PC-9 (cell line): ENCODE measurements at regions not wholly inside any gene's neighbourhood (a gene's known extent, or its start where the extent isn't known, plus 50 kb on each side); places are given as distances from the start of the nearest gene placed in this dataset.

Experiments used
- BruUV-seq: library from RNA; stranded (reverse); fragments of 400-500 nt; replicated peaks from 2 replicates; lab custom pipeline; 2021; lab: Mats Ljungman, UMichigan
- CTCF ChIA-PET: fragments of 300-600 bp; sonication (Branson Sonifier 250); formaldehyde crosslinking; loops from one replicate; lab custom pipeline; 2022; ENCODE audit warnings: antibody characterized with exemption; lab: Charles Lee
- POLR2A ChIA-PET: fragments of 300-600 bp; sonication (Branson Sonifier 250); formaldehyde crosslinking; loops from one replicate; lab custom pipeline; 2022; ENCODE audit warnings: antibody characterized with exemption; ENCODE audit not compliant: unreplicated experiment; lab: Charles Lee
- DNase-seq, 2 experiments: peaks; one replicate each; pipeline versions ENCODE4 v3.0.0 to v3.0.0-alpha.2; 2015 to 2022; ENCODE audit warnings: mixed read lengths in 1 of 2
- H2AFZ ChIP-seq: fragments of 200-600 bp; sonication (generic); 2 replicates; pipeline ENCODE4 v1.8.1; 2017; ENCODE audit warnings: antibody characterized with exemption
- H3F3A ChIP-seq: fragments of 200-600 bp; sonication (generic); 2 replicates; pipeline ENCODE4 v1.8.1; 2017; ENCODE audit warnings: antibody characterized with exemption, mild to moderate bottlenecking, low read depth; ENCODE audit not compliant: insufficient read depth
- H3K27ac ChIP-seq: fragments of 200-600 bp; sonication (generic); 2 replicates; pipeline ENCODE4 v1.6.1; 2016; ENCODE audit warnings: mixed run types
- H3K27me3 ChIP-seq: fragments of 200-600 bp; sonication (generic); 2 replicates; pipeline ENCODE4 v1.6.1; 2016; ENCODE audit warnings: low read depth, mixed run types; ENCODE audit not compliant: insufficient read depth
- H3K36me3 ChIP-seq: fragments of 200-600 bp; sonication (generic); 2 replicates; pipeline ENCODE4 v1.6.1; 2016; ENCODE audit warnings: low read depth, mixed run types
- H3K4me1 ChIP-seq: fragments of 200-600 bp; sonication (generic); replicated peaks from 2 replicates; pipeline ENCODE4 v1.6.1; 2016; ENCODE audit warnings: mixed run types; ENCODE audit not compliant: insufficient read depth
- H3K4me2 ChIP-seq: fragments of 200-600 bp; sonication (generic); 2 replicates; pipeline ENCODE4 v1.6.1; 2017; ENCODE audit warnings: mixed run types
- H3K4me3 ChIP-seq: fragments of 200-600 bp; sonication (generic); 2 replicates; pipeline ENCODE4 v1.6.1; 2016; ENCODE audit warnings: mixed run types
- H3K79me2 ChIP-seq: fragments of 200-600 bp; sonication (generic); 2 replicates; pipeline ENCODE4 v1.6.1; 2017; ENCODE audit warnings: low read depth, mixed run types
- H3K9me2 ChIP-seq: fragments of 200-600 bp; sonication (generic); 2 replicates; pipeline ENCODE4 v1.8.1; 2017; ENCODE audit warnings: mild to moderate bottlenecking; ENCODE audit not compliant: insufficient read depth
- H3K9me3 ChIP-seq: fragments of 200-600 bp; sonication (generic); 2 replicates; pipeline ENCODE4 v1.8.1; 2016; ENCODE audit warnings: low read depth; ENCODE audit not compliant: insufficient read depth
- H4K20me1 ChIP-seq: fragments of 200-600 bp; sonication (generic); 2 replicates; pipeline ENCODE4 v1.8.1; 2017; ENCODE audit not compliant: insufficient read depth
- EZH2 ChIP-seq: fragments of 200-600 bp; sonication (generic); IDR thresholded peaks from 2 replicates; pipeline ENCODE4 v1.8.0; 2017; ENCODE audit warnings: antibody characterized with exemption, low read depth
- intact Hi-C: fragments of 100-400 bp; cut with micrococcal nuclease; formaldehyde crosslinking; loops from one replicate; pipeline ENCODE4 v1.10.0; 2022; ENCODE audit not compliant: unreplicated experiment
- TF ChIP-seq, protein P1 (sequence below): fragments of 200-600 bp; sonication (generic); conservative IDR thresholded peaks from 2 replicates; pipeline ENCODE4 v1.6.1; 2017; ENCODE audit warnings: mixed run types, antibody characterized with exemption, mild to moderate bottlenecking, moderate library complexity

DNA sequence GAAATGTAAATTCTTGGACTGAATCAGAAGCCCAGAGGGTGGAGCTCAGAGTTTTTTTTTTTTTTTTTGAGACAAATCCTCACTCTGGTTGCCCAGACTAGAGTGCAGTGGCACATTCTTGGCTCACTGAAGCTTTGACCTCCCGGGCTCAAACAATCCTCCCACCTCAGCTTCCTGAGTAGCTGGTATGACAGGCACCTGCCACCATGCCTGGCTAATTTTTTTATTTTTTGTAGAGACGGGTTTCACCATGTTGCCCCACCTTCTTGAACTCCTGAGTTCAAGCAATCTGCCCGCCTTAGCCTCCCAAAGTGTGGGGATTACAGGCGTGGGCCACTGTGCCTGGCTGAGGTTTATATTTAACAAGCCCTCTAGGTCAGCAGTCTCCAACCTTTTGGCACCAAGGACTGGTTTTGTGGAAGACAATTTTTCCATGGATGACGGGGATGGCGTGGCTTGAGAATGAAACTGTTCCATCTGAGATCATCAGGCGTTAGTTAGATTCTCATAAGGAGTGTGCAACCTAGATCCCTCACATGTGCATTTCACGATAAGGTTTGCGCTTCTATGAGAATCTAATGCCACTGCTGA is 76.7 kb downstream of the FHIP1A start:
- intact Hi-C loops, result loop anchor here (1.0 to 2.0 kb wide), 6 partner anchors 16 to 119 kb away; no protein-coding TSS in a partner anchor
- H3F3A ChIP-seq, result peaks cover 5% of the 10 kb centered on the region; the same call in 1 of the 2 replicates
- no peaks in the 10 kb centered on the region for H3K27me3 ChIP-seq
- no peaks in the 10 kb centered on the region for H3K9me2 ChIP-seq
- 0 out of 2 replicates have a peak overlapping the region, but pooled peaks have one; percentile 28 for H3K4me2 ChIP-seq
- H3K9me3 ChIP-seq, result no peaks in the 10 kb centered on the region
- TSS peak; percentile 17 for BruUV-seq
- H3K27ac ChIP-seq, result no peak overlapping the region; the same call in 1 of the 2 replicates
- no peaks in the 10 kb centered on the region for H4K20me1 ChIP-seq
- CTCF ChIA-PET, result interaction anchor here (0.6 to 0.9 kb wide), 4 partner anchors 28 to 369 kb away, joined by 3 to 9 read pairs (median 4); no protein-coding TSS in a partner anchor
- peaks cover 37% of the 10 kb centered on the region for H3K4me1 ChIP-seq
- no peak overlapping the region for H2AFZ ChIP-seq
- peak in 1 of 2 experiments; percentile 78 for DNase-seq
- H3K36me3 ChIP-seq, result no peaks in the 10 kb centered on the region
- peaks cover 5% of the 10 kb centered on the region; the same call in 1 of the 2 replicates for H3K79me2 ChIP-seq
- H3K4me3 ChIP-seq, result no peak overlapping the region
- no peak for TF ChIP-seq EZH2
- TF ChIP-seq, protein P1, sequence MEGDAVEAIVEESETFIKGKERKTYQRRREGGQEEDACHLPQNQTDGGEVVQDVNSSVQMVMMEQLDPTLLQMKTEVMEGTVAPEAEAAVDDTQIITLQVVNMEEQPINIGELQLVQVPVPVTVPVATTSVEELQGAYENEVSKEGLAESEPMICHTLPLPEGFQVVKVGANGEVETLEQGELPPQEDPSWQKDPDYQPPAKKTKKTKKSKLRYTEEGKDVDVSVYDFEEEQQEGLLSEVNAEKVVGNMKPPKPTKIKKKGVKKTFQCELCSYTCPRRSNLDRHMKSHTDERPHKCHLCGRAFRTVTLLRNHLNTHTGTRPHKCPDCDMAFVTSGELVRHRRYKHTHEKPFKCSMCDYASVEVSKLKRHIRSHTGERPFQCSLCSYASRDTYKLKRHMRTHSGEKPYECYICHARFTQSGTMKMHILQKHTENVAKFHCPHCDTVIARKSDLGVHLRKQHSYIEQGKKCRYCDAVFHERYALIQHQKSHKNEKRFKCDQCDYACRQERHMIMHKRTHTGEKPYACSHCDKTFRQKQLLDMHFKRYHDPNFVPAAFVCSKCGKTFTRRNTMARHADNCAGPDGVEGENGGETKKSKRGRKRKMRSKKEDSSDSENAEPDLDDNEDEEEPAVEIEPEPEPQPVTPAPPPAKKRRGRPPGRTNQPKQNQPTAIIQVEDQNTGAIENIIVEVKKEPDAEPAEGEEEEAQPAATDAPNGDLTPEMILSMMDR, result no peak
- POLR2A ChIA-PET, result interaction anchor here (0.5 to 0.8 kb wide), 11 partner anchors 12 to 353 kb away, joined by 3 to 26 read pairs (median 4); partner anchors contain the start of gene FHIP1A

DNA sequence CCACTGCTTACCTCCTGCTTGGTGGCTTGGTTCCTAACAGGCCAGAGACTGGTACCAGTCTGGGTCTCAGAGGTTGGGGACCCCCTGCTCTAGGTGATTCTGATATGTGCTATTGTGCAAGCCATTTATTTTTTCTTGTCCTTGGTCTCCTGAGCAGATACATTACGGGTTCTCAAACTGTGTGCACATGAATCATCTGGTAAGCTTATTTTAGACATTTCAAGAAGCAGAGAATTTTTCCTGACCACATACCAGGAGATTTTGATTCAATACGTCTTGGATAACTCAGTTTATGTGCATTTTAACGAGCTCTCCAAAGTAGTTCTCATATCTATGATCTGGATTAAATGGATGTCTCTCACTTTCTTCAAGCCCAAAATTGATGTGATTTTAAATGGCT is 77.2 kb downstream of the FHIP1A start:
- Histone ChIP-seq H3K4me3 (no peak overlapping the region), H3K79me2 (peaks cover 5% of the 10 kb centered on the region; the same call in 1 of the 2 replicates), H3K9me3 (no peaks in the 10 kb centered on the region), H2AFZ (no peak overlapping the region), H3K27ac (no peak overlapping the region), H3K4me2 (no peak overlapping the region), H4K20me1 (no peaks in the 10 kb centered on the region), H3K27me3 (no peaks in the 10 kb centered on the region), H3K4me1 (peaks cover 37% of the 10 kb centered on the region), H3K36me3 (no peaks in the 10 kb centered on the region), H3K9me2 (no peaks in the 10 kb centered on the region), H3F3A (peaks cover 5% of the 10 kb centered on the region; the same call in 1 of the 2 replicates)
- ChIA-PET CTCF (interaction anchor here (0.9 kb wide), 1 partner anchor 29 kb away, joined by 9 read pairs; no protein-coding TSS in a partner anchor), POLR2A (interaction anchor here (0.5 to 0.8 kb wide), 3 partner anchors 12 to 1049 kb away, joined by 4 to 26 read pairs (median 5); partner anchors contain the start of gene FHIP1A)
- TF ChIP-seq, protein P1, result no peak
- TF ChIP-seq EZH2, result no peak
- intact Hi-C loops, result no loop called here
- BruUV-seq, result no TSS peak
- no peak for DNase-seq

DNA sequence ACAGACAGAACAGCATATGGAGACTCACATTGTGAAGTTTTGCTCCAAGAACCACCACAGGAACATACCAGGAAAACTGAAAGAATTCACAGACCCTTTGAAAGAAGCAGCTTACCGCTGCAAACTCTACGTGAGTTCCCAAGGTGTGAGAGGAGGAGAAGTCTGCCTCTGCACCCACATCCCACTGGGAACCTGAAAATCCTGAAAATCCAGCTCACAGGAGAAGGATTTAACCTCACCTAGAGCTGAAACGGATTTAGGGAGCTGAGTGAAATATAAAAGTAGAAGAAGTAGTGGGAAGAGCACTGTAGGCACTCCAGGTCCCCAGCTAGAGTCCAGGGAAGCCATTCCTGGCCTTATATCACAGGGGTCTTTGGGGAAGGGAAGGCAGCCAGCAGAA is 80.0 kb downstream of the FHIP1A start:
- H3K4me3 ChIP-seq, result peak overlapping the region; percentile 37; the same call in 1 of the 2 replicates
- peaks cover 5% of the 10 kb centered on the region; the same call in 1 of the 2 replicates for H3F3A ChIP-seq
- intact Hi-C loops, result no loop called here
- peak overlapping the region; percentile 58 for H3K4me2 ChIP-seq
- peaks cover 36% of the 10 kb centered on the region for H3K4me1 ChIP-seq
- H3K9me3 ChIP-seq, result no peaks in the 10 kb centered on the region
- peak; percentile 12 to 58 for DNase-seq
- H3K36me3 ChIP-seq, result no peaks in the 10 kb centered on the region
- H3K27me3 ChIP-seq, result no peaks in the 10 kb centered on the region
- BruUV-seq, result no TSS peak
- peaks cover 5% of the 10 kb centered on the region; the same call in 1 of the 2 replicates for H3K79me2 ChIP-seq
- H3K27ac ChIP-seq, result peak overlapping the region; percentile 64
- ChIA-PET POLR2A (interaction anchor here (0.6 kb wide), 1 partner anchor 49 kb away, joined by 3 read pairs; no protein-coding TSS in a partner anchor), CTCF (no interaction called here)
- H4K20me1 ChIP-seq, result no peaks in the 10 kb centered on the region
- H2AFZ ChIP-seq, result no peak overlapping the region
- H3K9me2 ChIP-seq, result no peaks in the 10 kb centered on the region
- TF ChIP-seq, protein P1, result no peak
- no peak for TF ChIP-seq EZH2
